ENCODE measurements at regions not wholly inside any gene's neighbourhood (a gene's known extent, or its start where the extent isn't known, plus 50 kb on each side); places are given as distances from the start of the nearest gene placed in this dataset.

GRCh38 chr10:33828592-33828991 is 494.1 kb upstream of the NRP1 start:
- TF ChIP-seq CTCF (IDR thresholded peaks at IDR 0.05; ENCODE audit: insufficient read depth, low read depth, low read length, missing control alignments): no peak
- H3K4me3 ChIP-seq (ENCODE audit: low read depth, low read length): no peak overlapping the region
- DNase-seq (ENCODE audit: low read depth): no peak

GRCh38 chr10:33826186-33826585 is 491.7 kb upstream of the NRP1 start:
- no peak overlapping the region for H3K4me3 ChIP-seq (ENCODE audit: low read depth, low read length)
- DNase-seq (ENCODE audit: low read depth): no peak
- TF ChIP-seq CTCF (IDR thresholded peaks at IDR 0.05; ENCODE audit: insufficient read depth, low read depth, low read length, missing control alignments): no peak

GRCh38 chr10:33822774-33823173 is 488.3 kb upstream of the NRP1 start:
- no peak overlapping the region for H3K4me3 ChIP-seq (ENCODE audit: low read depth, low read length)
- no peak for DNase-seq (ENCODE audit: low read depth)
- no peak for TF ChIP-seq CTCF (IDR thresholded peaks at IDR 0.05; ENCODE audit: insufficient read depth, low read depth, low read length, missing control alignments)

- DNase-seq (ENCODE audit: low read depth): no peak
- no peak overlapping the region for H3K4me3 ChIP-seq (ENCODE audit: low read depth, low read length)
- TF ChIP-seq CTCF (IDR thresholded peaks at IDR 0.05; ENCODE audit: insufficient read depth, low read depth, low read length, missing control alignments): no peak
These were observed 486.1 kb upstream of the NRP1 start for GRCh38 chr10:33820531-33820930.

- no peak for TF ChIP-seq CTCF (IDR thresholded peaks at IDR 0.05; ENCODE audit: insufficient read depth, low read depth, low read length, missing control alignments)
- no peak overlapping the region for H3K4me3 ChIP-seq (ENCODE audit: low read depth, low read length)
- no peak for DNase-seq (ENCODE audit: low read depth)
These were observed 484.7 kb upstream of the NRP1 start for GRCh38 chr10:33819206-33819605.

GRCh38 chr10:33818343-33818742 is 483.9 kb upstream of the NRP1 start:
- H3K4me3 ChIP-seq (ENCODE audit: low read depth, low read length): no peak overlapping the region
- TF ChIP-seq CTCF (IDR thresholded peaks at IDR 0.05; ENCODE audit: insufficient read depth, low read depth, low read length, missing control alignments): no peak
- no peak for DNase-seq (ENCODE audit: low read depth)

GRCh38 chr10:33817605-33818004 is 483.1 kb upstream of the NRP1 start:
- H3K4me3 ChIP-seq (ENCODE audit: low read depth, low read length): no peak overlapping the region
- no peak for DNase-seq (ENCODE audit: low read depth)
- TF ChIP-seq CTCF (IDR thresholded peaks at IDR 0.05; ENCODE audit: insufficient read depth, low read depth, low read length, missing control alignments): no peak
